RWPE1 (cell line): ENCODE measurements at regions not wholly inside any gene's neighbourhood (a gene's known extent, or its start where the extent isn't known, plus 50 kb on each side); places are given as distances from the start of the nearest gene placed in this dataset.

Experiments
- CTCF ChIA-PET: fragments of 350-600 bp; sonication (Branson Sonifier 250); formaldehyde crosslinking; extraction: SDS; loops from one replicate; lab custom pipeline; 2021; lab: Yijun Ruan, JAX
- POLR2A ChIA-PET: fragments of 400-600 bp; formaldehyde crosslinking; extraction: SDS; loops from one replicate; lab custom pipeline; 2020; ENCODE audit warnings: antibody characterized with exemption; ENCODE audit not compliant: low non-redundant PET; lab: Yijun Ruan, JAX
- DNase-seq: peaks from one replicate; pipeline ENCODE4 v3.0.0; 2012; ENCODE audit warnings: low spot score
- H3K27ac ChIP-seq: fragments of 450-650 bp; 2 replicates; pipeline ENCODE4 v1.5.1; 2017
- TF ChIP-seq, protein P1 (sequence below): fragments of 450-650 bp; conservative IDR thresholded peaks from 2 replicates; pipeline ENCODE4 v1.5.1; 2017; ENCODE audit warnings: low read depth, mild to moderate bottlenecking

DNA sequence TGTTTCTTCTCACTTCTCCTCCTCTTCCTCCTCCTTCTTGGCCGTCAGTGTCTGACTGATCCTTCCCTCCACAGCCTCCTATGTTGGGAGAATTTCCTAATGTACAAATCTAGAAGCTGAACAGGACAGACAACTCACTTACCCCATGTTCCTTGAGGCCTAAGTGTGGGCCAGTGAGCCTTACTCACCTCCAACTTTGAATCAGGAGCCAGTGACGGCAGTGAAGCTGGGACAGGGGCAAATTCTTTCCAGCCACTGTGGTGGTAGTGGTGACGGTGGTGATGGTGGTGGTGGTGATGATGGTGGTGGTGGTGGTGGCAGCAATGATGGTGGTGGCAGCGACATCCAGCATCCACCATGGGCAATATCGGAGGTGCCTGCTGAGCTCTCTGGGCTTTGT, 166.3 kb downstream of the FAM43A start:
- TF ChIP-seq, protein P1, sequence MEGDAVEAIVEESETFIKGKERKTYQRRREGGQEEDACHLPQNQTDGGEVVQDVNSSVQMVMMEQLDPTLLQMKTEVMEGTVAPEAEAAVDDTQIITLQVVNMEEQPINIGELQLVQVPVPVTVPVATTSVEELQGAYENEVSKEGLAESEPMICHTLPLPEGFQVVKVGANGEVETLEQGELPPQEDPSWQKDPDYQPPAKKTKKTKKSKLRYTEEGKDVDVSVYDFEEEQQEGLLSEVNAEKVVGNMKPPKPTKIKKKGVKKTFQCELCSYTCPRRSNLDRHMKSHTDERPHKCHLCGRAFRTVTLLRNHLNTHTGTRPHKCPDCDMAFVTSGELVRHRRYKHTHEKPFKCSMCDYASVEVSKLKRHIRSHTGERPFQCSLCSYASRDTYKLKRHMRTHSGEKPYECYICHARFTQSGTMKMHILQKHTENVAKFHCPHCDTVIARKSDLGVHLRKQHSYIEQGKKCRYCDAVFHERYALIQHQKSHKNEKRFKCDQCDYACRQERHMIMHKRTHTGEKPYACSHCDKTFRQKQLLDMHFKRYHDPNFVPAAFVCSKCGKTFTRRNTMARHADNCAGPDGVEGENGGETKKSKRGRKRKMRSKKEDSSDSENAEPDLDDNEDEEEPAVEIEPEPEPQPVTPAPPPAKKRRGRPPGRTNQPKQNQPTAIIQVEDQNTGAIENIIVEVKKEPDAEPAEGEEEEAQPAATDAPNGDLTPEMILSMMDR = no peak
- H3K27ac ChIP-seq = no peak overlapping the region
- POLR2A ChIA-PET = no interaction called here
- DNase-seq = no peak
- CTCF ChIA-PET = no interaction called here

DNA sequence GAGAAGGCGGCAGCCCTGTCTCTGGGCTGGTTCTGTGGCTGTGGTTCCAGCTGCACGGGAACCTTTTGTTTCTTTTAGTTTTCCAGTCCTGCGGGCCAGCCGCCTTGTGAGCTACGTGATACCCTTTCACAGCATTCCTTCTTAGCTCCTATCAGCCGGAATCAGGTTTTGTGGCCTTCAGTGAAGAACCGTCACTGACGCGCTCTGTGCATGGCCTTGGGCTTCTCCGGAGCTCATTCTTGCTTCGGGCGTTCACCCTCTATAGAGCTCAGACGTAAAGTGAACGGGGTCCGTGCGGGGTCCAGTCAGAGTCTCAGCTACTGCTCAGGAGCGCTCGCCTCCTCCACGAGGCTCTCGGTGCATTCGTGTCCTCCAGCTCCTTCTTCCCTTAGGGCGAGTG, 166.7 kb downstream of the FAM43A start:
- no peak for DNase-seq
- H3K27ac ChIP-seq = no peak overlapping the region
- POLR2A ChIA-PET = no interaction called here
- CTCF ChIA-PET = no interaction called here
- TF ChIP-seq, protein P1 = no peak

DNA sequence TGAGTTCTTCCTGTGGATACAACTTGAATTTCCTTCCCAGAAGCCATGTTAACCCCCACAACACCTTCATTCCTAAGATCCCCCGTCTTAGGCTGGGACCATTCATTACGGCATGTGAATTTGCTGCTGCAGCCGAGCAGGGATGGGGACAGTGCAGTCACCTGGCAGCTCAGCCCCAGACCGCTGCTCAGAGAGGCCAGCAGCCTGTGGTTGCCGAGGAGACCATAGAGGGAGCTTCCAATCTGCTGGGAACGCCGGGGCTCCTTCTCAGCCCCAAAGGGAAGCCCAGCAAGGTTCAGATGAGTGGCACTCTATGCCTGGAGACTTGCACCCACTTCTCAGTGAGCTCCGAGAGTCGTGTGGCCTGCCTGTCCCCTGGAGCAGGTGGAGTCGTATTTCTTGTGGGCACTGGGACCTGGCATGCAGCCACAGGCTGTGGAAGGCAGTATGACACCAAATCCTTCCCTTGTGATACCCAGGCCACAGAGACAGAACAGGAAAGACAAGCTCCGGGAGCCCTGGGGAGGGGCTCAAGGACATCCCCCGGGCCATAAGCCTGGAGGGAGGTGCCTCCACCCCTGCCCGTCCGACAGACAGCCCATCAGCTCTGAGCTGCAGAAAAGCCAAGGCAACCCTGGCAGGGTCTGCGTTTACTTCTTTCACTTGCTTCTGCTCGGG, 167.3 kb downstream of the FAM43A start:
- DNase-seq = no peak
- no peak overlapping the region for H3K27ac ChIP-seq
- POLR2A ChIA-PET = no interaction called here
- TF ChIP-seq, protein P1 = no peak
- CTCF ChIA-PET = interaction anchor here (0.6 to 0.7 kb wide), 2 partner anchors 229 to 1400 kb away, joined by 3 read pairs; no protein-coding TSS in a partner anchor

DNA sequence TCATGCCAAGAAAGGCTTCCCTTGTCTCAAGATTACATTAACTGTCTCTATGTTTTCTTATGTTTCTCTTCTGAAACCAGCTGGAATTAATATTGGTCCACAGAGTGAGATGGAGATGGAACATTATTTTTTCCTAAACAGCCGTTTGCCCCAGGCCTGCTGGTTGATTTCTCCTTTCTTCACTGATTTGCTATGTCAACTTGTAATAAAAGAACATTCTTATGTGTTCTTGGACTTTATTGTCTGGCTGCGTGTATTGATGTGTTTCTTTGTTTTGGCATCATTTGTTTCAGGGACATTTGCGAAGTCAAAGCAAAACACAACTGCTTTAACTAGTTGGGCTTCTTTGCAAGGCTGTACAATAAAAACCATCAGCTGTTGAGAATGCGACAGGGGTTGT, 168.5 kb downstream of the FAM43A start:
- ChIA-PET CTCF (interaction anchor here (0.8 kb wide), 1 partner anchor 17 kb away, joined by 3 read pairs; no protein-coding TSS in a partner anchor), POLR2A (no interaction called here)
- DNase-seq = no peak
- no peak overlapping the region for H3K27ac ChIP-seq
- TF ChIP-seq, protein P1 = no peak

DNA sequence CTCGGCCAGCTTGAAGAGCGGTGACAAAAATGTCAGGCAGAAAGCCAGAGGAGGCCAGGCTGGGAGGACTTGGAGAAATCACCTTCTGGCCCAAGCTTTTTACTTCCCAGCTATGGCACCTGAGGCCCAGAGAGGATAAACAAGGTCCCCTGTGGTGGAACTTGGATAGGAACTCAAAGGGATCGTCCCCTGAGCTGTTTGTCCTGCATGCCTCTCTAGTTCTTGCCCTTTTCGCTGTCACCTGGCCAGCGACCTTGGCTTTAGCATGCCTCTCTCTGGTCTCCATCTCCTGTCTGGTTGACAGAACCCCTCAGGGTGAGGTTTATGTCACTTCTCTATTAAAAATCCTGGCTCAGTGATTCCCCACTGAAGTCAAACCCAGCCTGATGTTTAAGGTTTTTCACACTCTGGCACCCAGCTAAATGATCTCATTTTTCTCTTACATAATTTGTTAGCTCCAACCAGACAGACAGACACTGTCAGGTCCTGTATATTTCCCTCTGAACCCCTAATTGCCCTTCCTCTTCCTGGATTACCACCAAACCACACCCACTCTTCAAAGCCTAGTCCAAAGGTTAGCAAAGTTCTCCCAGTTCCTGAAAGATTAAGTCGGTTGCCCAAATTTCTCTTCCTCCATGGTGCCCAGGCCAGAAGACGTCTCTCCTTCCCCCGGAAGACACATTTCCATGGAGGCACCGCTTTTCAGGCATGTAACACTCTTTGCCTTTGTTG, 169.1 kb downstream of the FAM43A start:
- ChIA-PET CTCF (interaction anchor here (0.7 to 1.2 kb wide), 3 partner anchors 14 to 433 kb away, joined by 3 to 5 read pairs (median 4); no protein-coding TSS in a partner anchor), POLR2A (no interaction called here)
- TF ChIP-seq, protein P1 = no peak
- no peak for DNase-seq
- no peak overlapping the region for H3K27ac ChIP-seq

DNA sequence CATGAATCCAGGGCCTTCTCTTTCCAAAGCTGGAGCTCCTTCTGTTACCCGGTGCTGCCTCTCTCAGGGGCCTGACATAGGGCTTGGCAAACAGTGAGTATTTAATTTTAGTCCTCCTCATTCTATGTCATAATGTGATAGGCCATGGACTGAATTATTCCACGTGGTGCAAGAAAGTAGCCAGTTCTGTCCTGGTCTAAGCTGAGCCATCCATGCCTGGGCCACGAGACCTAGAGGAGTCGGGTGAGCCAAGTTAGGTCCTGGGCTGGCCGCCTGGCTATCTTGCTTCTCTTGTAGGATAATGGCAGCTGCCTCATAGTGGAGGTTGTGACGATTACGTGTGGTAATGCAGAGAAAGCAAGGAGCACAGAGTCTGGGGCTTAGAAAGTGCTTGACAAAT, 170.6 kb downstream of the FAM43A start:
- TF ChIP-seq, protein P1 = no peak
- ChIA-PET POLR2A (no interaction called here), CTCF (interaction anchor here (0.5 to 0.6 kb wide), 2 partner anchors 108 to 1569 kb away, joined by 3 to 4 read pairs; no protein-coding TSS in a partner anchor)
- no peak overlapping the region for H3K27ac ChIP-seq
- DNase-seq = no peak
